Activated CD4-positive, alpha-beta T cell treated with anti-CD3 and anti-CD28 coated beads, Interleukin-2, Interleukin-4, amounts not matched to agents 100 ng/mL and 50 ng/mL, durations not matched to agents 16 hours and 8 hours (primary cell): ENCODE measurements at regions not wholly inside any gene's neighbourhood (a gene's known extent, or its start where the extent isn't known, plus 50 kb on each side); places are given as distances from the start of the nearest gene placed in this dataset.
A peak's percentile ranks its signal among the peaks of the same experiment; 100 is the strongest.
"Not testable (repeated sequence)": the region's sequence is repeated elsewhere in the genome, so short reads cannot be mapped to it uniquely, and the experiment has no call there.

Experiments
- DNase-seq: peaks from one replicate; pipeline ENCODE4 v3.0.0-alpha.2; 2020; ENCODE audit warnings: low spot score

DNA sequence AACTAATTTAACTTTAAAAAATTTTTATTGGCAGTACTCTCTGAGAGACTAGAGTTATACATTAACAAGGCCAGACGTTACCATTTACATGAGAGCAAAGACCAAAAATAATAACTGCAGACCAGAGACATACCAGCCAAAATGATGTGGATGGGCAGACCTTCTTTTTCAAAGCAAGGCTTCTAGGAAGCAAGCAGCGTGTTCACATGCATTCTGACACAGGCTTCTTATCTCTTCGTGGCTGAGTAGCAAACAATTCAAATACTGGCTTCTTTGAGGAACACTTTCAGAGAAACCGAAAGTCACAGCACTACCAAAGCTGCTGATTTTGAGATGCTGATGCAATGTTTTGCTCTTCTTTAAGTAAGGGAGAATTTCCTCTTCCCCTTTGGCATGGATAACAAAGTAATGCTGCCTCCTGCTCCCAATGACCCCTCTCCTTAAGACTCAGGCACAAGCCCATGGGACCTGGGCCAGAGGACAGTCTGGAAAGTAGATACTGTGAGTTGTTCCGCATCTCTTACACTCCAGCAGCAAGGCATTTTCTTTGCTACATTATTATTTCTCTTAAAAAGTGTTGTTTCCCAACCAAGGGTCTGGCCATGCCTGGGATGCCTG lies 181.9 kb downstream of the MREG start:
- DNase-seq: peak; percentile 13

DNA sequence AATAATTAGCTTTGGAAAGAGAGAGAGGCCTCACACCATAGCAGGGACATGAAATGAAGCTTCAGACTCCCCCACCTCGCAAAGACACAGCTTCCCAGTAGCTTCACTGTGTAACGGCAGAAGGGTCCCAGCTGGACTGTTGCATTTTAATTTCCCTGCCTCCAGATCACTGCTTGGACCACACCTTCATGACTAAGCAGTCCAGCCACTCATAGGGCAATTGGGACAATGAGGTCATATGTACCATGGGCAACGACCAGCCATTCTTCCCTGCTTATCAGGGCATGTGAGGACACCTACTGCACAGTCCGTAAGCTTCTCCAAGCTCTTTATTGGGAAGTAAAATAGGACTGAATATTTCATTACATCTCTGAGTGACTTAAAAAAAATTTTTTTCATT lies 183.0 kb downstream of the MREG start:
- DNase-seq: no peak

DNA sequence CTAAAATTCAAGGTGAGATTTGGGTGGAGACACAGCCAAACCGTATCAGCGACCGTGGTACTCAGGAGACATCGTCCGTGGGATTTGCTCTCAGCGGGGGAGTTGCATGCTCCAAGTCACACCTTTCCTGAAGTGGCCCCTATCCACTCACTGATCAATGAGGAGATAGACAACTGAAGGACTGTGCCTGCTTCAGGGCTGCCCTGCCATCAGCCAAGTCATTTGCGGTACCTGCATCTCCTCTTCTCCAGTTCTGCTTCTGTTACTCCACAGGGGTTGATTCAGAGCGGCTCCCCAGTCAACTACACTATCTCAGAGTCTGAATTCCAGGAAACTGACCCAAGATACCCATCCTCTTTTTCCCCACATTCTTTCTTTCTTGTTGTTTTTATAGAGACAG lies 184.1 kb downstream of the MREG start:
- no peak for DNase-seq

DNA sequence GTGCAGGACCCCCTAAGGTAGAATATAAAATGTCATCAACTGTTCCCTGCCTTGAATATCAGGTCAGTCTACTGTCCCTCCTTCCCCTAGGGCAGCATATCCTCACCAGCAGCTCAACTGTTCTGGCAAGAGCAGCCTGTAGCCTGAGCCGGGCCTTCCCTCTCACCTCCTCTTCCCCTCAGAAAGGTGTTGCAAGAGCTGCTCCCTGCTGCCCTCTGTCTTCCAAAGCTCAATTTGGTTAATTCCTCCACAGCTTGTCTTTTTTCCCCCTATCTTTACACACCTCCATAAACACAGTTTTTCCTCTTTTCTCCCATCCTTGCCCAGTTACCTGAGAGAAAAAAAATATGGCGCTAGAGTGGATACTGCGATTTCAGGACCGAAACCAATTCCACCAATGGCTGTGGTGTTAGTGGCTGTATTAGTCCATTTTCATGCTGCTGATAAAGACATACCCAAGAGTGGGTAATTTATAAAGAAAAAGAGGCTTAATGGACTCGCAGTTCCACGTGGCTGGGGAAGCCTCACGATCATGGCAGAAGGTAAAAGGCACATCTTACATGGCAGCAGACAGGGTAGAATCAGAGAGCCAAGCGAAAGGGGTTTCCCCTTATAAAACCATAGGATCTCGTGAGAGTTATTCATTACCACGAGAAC lies 184.7 kb downstream of the MREG start:
- peak; percentile 28 for DNase-seq

DNA sequence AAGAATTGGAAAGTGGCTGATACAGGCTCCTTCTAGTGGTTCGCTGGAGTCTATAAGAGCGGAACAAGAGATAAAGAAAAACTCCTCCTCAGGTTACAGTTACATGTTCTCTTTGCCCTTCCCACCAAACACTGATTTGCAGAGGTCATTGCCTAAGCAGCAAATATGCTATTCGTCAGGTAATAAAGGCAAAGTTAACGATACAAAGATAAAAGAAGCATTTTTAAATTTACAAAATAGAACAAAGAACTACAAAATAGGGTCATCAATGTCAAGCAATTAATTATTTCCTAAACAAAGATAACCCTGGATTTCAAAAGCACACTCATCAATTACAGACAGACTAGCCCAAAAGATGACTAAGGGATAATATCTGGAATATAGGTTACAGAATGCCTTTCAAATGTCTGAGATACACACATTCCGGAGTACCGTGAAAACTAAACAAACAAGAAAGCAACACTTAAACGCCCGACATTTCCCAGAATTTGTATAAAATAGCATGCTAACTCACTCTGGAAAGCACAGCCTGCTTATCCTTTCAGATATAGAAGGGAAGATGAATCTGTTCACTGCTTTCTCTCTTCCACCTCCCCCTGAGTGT lies 186.4 kb downstream of the MREG start:
- DNase-seq: no peak

DNA sequence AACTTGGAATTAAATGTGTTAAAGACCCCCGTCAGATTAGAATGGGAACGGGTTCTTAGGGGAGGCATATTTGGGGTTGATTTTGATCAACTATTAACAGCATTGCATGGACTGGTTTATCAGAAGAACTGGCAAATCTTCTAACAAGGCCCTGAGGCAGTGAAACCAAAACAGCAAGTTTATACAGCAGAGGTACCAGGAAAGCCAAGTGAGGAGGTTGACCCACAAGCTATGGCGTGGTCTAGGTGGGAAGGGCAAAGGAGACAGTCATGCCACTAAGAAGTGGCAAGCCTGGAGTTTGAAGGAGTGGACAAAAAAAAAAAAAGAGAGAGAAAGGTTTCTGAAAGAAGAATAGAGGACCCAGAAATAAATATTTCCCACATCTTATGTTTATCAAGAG lies 187.0 kb downstream of the MREG start:
- no peak for DNase-seq

DNA sequence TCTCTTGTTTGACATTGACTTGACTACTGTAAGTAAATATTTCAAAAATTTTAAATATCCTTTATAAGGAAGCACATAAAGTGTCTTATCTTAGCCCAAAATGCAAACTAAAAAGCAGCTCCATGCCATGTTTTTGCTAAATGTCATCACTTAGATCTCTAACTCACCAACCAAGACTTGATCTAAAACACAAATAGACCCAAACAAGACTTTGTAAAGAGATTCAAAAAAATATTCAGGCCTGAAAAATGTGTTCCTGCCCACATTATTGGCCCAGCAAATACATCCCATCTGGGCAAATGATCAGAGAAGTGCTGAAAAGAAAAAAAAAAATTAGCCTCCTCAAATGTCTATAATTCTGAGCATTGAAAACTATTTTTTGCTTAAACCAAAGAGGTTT lies 187.6 kb downstream of the MREG start:
- DNase-seq: no peak

DNA sequence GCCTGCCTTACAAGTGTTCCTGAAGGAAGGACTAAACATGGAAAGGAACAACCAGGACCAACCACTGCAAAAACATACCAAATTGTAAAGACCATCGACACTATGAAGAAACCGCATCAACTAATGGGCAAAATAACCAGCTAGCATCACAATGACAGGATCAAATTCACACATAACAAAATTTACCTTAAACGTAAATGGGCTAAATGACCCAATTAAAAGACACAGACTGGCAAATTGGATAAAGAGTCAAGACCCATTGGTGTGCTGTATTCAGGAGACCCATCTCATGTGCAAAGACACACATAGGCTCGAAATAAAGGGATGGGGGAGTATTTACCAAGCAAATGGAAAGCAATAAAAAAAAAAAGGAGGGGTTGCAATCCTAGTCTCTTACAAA lies 192.1 kb downstream of the MREG start:
- not testable (repeated sequence) for DNase-seq

DNA sequence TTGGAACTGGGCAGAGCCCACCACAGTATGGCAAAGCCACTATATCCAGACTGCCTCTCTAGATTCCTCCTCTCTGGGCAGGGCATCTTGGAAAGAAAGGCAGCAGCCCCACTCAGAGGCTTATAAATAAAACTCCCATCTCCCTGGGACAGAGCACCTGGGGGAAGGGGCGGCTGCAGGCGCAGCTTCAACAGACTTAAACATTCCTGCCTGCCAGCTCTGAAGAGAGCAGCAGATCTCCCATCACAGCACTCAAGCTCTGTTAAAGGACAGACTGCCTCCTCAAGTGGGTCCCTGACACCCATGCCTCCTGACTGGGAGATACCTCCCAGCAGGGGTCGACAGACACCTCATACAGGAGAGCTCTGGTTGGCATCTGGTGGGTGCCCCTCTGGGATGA lies 193.6 kb downstream of the MREG start:
- not testable (repeated sequence) for DNase-seq

DNA sequence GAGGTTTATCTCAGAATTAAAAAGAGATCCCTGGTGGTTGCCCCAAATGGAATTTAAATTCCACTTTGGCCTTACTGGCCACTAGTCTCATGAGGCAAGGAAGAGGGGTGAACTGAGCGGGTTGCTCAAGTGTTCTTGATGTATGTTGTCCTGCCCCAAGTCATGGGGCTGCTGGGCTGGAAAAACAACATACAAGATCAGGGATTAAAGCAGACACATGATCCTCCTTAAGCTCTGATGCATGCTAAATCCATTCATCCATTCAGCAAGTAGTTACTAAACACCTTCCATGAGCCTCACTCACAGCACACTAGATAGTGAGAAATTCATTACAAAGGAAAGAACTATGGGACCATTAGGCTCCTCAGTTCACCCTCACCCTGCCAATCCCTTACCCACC lies 196.3 kb downstream of the MREG start:
- DNase-seq: no peak

DNA sequence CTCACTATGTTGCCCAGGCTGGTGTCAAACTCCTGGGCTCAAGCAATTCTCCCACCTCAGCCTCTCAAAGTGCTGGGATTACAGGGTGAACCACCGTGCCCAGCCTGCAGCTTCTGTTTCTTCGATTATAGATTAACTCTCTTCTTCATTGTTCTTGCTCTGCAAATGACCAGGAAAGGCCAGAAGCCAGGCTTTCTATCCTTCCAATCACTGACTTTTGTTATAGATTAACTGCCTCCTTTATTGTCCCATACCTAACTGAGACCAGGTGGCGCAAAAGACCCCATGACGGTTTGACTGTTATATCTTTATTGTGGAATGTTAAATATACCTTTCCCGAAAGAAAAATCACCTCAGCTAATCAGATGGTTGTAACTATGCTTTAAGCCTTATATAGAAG lies 196.9 kb downstream of the MREG start:
- DNase-seq: no peak

DNA sequence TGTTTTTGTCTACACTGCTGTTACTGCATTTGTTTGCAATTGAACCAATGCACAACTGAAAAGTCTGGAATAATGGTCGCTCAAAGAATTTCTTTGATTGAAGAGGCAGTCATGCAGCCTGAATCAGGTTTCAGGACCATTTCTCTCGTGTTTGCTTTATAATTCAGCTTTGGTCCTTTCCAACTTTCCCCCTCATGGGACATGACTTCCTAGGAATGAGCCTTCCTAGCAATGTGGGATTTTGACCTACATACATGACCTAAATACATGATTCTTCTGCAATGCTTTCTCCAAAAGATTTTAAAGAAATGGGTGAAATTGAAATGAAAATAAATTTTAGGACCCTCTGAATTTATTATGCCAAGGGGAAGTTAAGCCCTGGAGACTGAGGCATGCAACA lies 197.4 kb downstream of the MREG start:
- DNase-seq: no peak

DNA sequence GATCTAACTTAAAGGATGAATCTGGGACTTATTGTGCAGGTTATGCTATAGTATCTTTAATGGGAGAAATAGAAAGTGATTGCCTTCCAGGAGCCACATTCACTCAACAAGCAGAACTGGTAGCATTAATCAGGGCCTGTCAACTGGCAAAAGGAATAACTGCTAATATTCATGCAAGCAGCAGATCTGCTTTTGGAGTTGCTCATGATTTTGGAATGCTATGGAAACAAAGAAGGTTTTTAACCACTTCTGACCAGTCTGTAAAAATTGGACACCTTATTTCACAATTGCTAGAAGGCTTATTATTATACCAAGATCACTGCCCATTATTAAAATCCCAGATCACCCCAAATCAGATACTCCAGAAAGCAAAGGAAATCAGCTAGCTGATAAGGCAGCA lies 200.4 kb downstream of the MREG start:
- no peak for DNase-seq

DNA sequence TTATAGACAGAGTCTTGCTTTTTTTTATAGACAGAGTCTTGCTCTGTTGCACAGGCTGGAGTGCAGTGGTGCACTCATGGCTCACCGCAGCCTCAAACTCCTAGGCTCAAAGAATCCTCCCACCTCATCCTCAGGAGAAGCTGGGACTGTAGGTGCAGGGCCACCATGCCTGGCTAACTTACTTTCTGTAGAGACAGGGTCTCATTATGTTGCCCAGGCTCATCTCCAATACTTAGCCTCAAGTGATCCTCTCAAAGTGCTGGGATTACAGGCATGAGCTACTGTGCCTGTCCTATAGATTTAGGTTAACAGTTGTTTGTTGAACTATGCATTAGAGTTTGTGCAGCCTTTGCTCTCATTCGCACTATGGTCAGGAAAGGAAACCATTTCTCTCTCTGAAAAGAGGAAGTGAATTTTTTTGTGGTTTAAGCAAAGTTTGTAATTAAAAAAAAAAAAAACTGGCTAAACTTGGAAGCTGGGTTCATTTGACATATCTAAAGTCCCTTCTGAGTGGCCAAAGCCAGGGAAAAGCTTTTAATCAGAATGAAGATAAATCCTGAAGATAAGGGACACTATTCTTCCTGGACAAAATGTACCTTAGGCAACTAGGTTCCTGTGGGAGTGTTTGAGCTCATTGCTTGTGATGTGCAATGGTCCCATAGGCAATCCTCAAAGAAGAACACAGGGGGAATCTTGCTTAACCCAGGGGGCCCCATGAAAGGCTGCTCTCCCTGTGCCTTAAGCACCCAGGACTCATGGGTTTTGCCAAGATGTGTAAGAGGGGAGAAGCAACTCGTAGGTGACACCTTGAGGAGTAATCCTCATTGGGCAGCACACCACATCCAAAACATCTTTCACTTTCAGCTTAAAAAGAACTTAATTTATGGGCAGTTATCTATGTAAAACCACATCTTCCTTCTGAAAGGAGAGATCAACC lies 201.7 kb downstream of the MREG start:
- DNase-seq: no peak

DNA sequence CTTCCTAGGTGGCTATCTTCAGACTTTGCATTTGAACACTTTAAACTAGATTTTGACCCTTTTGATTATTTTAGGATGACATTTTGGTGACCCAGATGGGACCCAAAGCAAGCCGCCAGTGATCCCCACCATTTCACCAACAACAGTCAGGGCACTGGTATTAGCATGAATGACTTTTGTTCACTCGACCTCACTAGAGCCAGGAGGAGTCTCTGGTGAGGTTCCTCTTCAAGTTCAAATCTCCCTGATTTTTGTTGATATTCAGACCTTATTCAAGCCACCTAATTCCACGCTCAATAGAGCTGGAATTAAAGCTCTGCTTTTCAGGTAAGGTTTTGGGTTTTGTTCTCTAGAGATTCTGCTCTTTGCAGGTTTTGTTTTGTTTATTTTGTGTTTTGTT lies 202.3 kb downstream of the MREG start:
- DNase-seq: no peak

DNA sequence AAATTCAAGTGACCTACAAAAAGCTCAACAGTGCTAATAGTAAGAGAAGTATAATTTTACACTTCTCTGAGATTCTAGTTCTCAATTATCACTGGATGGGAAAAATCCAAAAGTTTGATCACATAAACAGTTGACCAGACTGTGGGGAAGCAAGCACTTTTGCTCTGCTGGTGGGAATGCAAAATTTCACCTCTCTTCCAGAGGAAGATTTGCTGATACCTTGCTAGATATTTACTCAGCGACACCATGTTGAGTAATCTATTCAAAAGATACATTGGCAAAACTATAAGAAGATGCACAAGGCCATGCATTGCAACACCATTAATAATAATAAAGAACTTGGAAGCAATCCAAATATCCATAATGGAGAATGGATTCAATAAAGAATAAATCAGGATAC lies 204.4 kb downstream of the MREG start:
- no peak for DNase-seq

DNA sequence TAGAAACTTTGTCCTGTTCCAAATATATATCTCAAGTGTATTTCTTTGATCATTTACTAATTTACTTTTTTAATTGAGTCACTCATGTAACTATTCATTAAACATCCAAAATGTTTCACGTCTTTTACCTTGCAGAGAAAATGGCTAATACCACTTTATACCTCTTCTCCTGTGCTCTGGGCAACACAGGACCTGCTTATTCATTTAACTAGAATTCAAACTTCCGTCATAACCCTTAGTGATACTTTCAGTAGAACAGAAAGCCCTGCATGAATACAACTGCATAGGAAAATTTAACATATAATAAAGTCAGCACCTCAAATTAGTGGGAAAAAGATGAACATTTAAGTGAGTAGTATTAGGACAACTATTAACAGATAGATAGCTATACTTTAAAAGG lies 205.2 kb downstream of the MREG start:
- no peak for DNase-seq

DNA sequence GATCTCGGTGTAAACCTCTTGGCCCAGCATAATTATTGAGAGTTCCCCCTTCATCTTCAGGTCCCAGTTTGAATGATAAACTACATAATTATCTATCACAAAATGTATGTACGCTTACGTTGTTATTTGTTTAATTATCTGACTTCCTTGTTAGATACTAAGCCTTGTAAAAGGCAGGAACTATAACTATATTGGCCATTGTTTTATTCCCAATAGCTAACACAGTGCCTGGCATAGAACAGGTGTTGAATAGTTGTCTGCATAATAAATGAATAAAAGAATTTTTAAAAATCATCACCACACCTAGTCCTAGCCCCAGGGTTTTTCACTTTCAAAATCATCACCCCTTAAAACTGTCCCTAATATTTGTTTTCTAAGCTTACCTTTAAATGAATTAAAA lies 207.9 kb downstream of the MREG start:
- DNase-seq: no peak

DNA sequence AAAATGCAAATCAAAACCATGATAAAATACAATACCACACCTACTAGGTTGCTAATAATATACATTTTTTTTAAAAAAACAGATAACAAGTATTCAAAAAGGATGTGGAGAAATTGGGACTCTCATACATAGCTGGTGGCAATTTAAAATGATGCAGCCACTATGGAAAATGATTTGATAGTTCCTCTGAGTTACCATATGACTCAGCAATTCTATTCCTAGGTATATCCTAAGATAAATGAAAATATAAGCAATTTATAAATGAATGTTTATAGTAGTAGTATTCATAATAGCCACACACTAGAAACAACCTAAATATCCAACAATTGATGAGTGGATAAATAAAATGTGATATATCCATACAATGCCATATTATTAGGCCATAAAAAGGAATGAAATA lies 210.2 kb downstream of the MREG start:
- no peak for DNase-seq

DNA sequence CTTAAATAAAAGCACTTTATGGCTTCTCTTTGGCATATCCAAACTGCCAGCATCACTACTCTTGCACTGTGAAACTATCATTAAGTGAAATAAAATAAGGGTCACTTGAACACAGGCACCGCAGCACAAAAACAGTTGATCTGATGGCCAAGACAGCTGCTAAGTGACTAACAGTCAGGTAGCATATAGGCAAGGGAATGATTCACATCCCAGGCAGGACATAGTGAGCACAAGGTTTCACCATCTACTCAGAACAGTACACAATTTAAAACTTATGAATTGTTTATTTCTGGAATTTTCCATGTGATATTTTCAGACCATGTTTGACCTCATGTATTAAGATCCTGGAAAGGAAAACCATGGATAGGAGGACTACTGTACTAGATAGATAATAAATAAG lies 214.2 kb downstream of the MREG start:
- DNase-seq: no peak

DNA sequence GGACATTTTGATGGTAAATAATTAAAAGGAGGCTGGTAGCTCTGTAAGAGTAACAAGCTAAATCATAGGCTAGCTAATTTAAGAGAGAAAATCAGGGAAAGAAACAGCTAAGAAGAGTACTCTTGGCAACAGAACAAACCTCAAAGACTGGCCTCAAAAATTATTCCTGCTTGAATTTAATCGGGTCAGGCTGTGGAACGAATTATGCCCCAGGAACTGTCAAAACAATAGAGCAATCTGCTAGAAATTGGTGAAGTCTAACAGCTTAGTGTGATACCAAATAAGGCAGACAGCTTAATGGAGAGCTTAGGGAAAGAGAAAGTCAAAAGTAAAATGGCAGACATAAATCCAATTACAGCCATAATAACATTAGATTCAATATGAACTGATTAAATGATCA lies 215.7 kb downstream of the MREG start:
- DNase-seq: no peak

DNA sequence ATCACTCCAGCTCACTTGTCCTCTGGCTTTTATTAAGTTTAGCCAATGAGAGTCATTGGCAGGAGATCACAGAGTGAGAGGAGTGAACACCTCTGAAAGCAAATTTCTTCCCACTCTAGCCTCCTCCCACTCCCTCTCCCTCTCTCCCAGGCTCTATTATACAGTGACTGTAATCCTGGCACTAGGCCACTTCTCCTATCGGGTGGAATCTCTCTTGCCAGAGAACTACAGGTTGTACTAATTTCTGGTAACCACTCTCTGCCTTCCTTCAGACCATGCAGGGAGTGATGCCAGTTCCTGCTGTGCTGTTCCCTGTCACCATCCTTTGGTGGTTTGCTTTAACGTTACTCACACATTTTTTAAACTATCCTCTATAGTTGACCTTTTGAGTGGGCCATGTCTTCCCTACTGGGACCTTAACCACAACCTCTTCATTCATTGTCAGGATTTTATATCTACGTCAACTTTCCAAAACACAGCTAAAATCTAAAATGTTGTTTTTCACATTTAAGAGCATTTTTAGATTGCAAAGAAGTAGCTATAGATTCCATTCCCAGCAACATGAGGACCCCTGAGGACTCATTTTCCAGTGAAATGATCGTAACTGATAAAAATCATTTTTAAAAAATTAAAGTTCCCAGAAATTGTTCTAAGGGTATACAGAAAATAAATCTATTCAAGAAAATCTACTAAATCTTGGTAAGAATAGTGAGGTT lies 217.1 kb downstream of the MREG start:
- DNase-seq: no peak
